ENCODE measurements at regions not wholly inside any gene's neighbourhood (a gene's known extent, or its start where the extent isn't known, plus 50 kb on each side); places are given as distances from the start of the nearest gene placed in this dataset.

DNA sequence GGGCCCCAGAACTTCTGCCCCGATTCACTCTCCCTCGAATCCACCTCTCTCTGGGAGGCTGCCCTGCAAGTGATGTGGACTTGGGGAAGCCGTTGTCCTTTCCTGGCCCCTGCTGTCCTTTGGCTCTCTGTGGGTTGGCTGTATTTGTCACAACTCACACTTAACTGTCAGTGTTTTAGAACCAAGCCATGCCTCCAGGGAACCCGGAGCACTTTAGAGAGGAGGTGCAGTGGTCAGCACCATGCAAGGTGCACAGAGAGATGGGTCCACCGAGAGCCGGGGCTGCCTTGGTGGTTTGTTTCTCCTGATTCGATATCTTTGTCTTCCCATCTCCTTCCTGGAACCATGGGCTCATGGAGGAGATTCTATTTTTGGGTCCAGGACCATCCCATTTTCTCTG is 129.5 kb upstream of the RTL1 start:
- no peak overlapping the region for H3K27ac Mint-ChIP-seq
- H3K9me3 Mint-ChIP-seq = peaks cover 0 to 2% (median 0%) of the 10 kb centered on the region in 7 donors
- Histone ChIP-seq H3K9ac (ENCODE audit: insufficient read depth, low read length, poor library complexity, severe bottlenecking) (no peak overlapping the region), H2AFZ (ENCODE audit: insufficient read depth, low read depth, low read length, poor library complexity, severe bottlenecking) (no peak overlapping the region), H4K20me1 (ENCODE audit: insufficient read depth, low read length) (no peaks in the 10 kb centered on the region), H3K36me3 (replicated peaks in 1 of 2; ENCODE audit: control insufficient read depth in 1 of 2, insufficient read depth in 2 of 2, low read length in 2 of 2) (no peaks in the 10 kb centered on the region), H3K4me3 (replicated peaks in 1 of 3; ENCODE audit: low read depth in 2 of 3, low read length in 3 of 3) (no peak overlapping the region), H3K9me3 (replicated peaks in 1 of 2; ENCODE audit: control insufficient read depth in 1 of 2, insufficient read depth in 1 of 2, low read length in 2 of 2) (no peaks in the 10 kb centered on the region), H3K4me2 (replicated peaks; ENCODE audit: extremely low read depth, low read length, poor library complexity, severe bottlenecking) (no peak overlapping the region), H3K27ac (ENCODE audit: low read depth in 1 of 2, low read length in 2 of 2) (no peak overlapping the region), H3K4me1 (ENCODE audit: control insufficient read depth in 1 of 2, insufficient read depth in 2 of 2, low read length in 2 of 2) (no peaks in the 10 kb centered on the region), H3K27me3 (ENCODE audit: control insufficient read depth in 2 of 2, insufficient read depth in 2 of 2, low read length in 2 of 2) (no peaks in the 10 kb centered on the region), H3K79me2 (ENCODE audit: insufficient read depth, low read length) (no peaks in the 10 kb centered on the region)
- intact Hi-C loops (cut with micrococcal nuclease) = no loop called here
- H3K27me3 Mint-ChIP-seq (ENCODE audit: low read depth in 3 of 3) = peaks cover 2 to 6% (median 4%) of the 10 kb centered on the region in 3 donors
- 93% methylated on average over 4 of the region's 7 CpGs for WGBS (ENCODE audit: insufficient coverage)
- no peak overlapping the region for H3K4me3 Mint-ChIP-seq
- H3K36me3 Mint-ChIP-seq = no peaks in the 10 kb centered on the region
- TF ChIP-seq, protein P1, sequence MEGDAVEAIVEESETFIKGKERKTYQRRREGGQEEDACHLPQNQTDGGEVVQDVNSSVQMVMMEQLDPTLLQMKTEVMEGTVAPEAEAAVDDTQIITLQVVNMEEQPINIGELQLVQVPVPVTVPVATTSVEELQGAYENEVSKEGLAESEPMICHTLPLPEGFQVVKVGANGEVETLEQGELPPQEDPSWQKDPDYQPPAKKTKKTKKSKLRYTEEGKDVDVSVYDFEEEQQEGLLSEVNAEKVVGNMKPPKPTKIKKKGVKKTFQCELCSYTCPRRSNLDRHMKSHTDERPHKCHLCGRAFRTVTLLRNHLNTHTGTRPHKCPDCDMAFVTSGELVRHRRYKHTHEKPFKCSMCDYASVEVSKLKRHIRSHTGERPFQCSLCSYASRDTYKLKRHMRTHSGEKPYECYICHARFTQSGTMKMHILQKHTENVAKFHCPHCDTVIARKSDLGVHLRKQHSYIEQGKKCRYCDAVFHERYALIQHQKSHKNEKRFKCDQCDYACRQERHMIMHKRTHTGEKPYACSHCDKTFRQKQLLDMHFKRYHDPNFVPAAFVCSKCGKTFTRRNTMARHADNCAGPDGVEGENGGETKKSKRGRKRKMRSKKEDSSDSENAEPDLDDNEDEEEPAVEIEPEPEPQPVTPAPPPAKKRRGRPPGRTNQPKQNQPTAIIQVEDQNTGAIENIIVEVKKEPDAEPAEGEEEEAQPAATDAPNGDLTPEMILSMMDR (IDR thresholded peaks at IDR 0.05) = no peak
- no peak for DNase-seq
- peaks cover 1% of the 10 kb centered on the region for H3K4me1 Mint-ChIP-seq

DNA sequence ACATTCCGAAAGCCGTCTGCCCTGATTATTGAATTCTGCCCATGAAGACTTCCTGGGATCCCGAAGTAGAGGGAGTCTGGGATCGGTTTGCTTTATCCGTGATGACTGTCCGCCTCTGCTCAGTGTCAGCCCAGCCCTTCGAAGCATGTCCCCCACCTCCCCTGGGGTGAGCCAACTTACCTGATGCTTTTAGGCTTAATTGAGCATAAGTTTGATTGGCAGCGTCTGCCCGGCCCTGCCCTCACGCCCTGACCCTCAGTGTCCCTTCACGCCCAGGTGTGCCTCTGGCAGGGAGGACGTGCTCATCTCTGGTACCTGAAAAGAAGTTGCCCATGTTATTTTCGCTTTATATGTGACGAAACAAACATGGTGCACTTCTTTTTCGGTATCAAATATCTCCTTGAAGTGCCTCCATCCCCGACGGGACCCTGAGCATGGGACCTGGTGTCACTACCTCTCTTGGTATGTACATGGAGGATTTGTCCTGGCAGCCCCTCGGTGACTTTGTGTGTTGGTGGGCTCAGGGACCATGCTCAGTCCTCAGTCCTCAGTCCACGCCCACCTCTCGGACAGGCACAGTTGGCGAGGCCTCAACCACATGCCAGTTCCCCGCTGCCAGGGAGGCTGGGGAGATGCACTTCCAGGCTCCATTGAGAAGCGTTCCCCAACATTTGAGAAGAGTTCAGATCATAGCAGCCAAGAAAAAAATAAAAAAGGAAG is 130.1 kb upstream of the RTL1 start:
- no peaks in the 10 kb centered on the region for H3K36me3 Mint-ChIP-seq
- intact Hi-C loops (cut with micrococcal nuclease) = no loop called here
- DNase-seq = no peak

More for the DNA sequence above, 130.1 kb upstream of the RTL1 start:
- no peak overlapping the region for H2AFZ ChIP-seq (ENCODE audit: insufficient read depth, low read depth, low read length, poor library complexity, severe bottlenecking)
- peak overlapping the region in 1 of 7 donors; percentile 46 for H3K27ac Mint-ChIP-seq
- no peak overlapping the region for H3K27ac ChIP-seq (ENCODE audit: low read depth in 1 of 2, low read length in 2 of 2)
- no peak overlapping the region for H3K4me3 ChIP-seq (replicated peaks in 1 of 3; ENCODE audit: low read depth in 2 of 3, low read length in 3 of 3)
- no peaks in the 10 kb centered on the region for H3K36me3 ChIP-seq (replicated peaks in 1 of 2; ENCODE audit: control insufficient read depth in 1 of 2, insufficient read depth in 2 of 2, low read length in 2 of 2)
- peaks cover 2 to 6% (median 4%) of the 10 kb centered on the region in 3 donors for H3K27me3 Mint-ChIP-seq (ENCODE audit: low read depth in 3 of 3)
- TF ChIP-seq, protein P1 (IDR thresholded peaks at IDR 0.05) = no peak
- no peak overlapping the region for H3K4me3 Mint-ChIP-seq
- no peaks in the 10 kb centered on the region for H3K79me2 ChIP-seq (ENCODE audit: insufficient read depth, low read length)
- H3K9me3 ChIP-seq (replicated peaks in 1 of 2; ENCODE audit: control insufficient read depth in 1 of 2, insufficient read depth in 1 of 2, low read length in 2 of 2) = no peaks in the 10 kb centered on the region
- H3K4me2 ChIP-seq (replicated peaks; ENCODE audit: extremely low read depth, low read length, poor library complexity, severe bottlenecking) = no peak overlapping the region
- H3K4me1 Mint-ChIP-seq = peaks cover 1% of the 10 kb centered on the region
- no peak overlapping the region for H3K9ac ChIP-seq (ENCODE audit: insufficient read depth, low read length, poor library complexity, severe bottlenecking)
- peaks cover 0 to 2% (median 0%) of the 10 kb centered on the region in 7 donors for H3K9me3 Mint-ChIP-seq
- no peaks in the 10 kb centered on the region for H4K20me1 ChIP-seq (ENCODE audit: insufficient read depth, low read length)
- H3K4me1 ChIP-seq (ENCODE audit: control insufficient read depth in 1 of 2, insufficient read depth in 2 of 2, low read length in 2 of 2) = no peaks in the 10 kb centered on the region
- no peaks in the 10 kb centered on the region for H3K27me3 ChIP-seq (ENCODE audit: control insufficient read depth in 2 of 2, insufficient read depth in 2 of 2, low read length in 2 of 2)
- 97% methylated on average over 21 of the region's 23 CpGs for WGBS (ENCODE audit: insufficient coverage)

Measured in CD14-positive monocyte (primary cell).